Hepatocyte (in vitro differentiated cells): ENCODE measurements at regions not wholly inside any gene's neighbourhood (a gene's known extent, or its start where the extent isn't known, plus 50 kb on each side); places are given as distances from the start of the nearest gene placed in this dataset.

Experiments used
- DNase-seq: peaks from one replicate; pipeline ENCODE4 v3.0.0-alpha.2; 2016; ENCODE audit warnings: low spot score
- H2AFZ ChIP-seq: fragments of 200-600 bp; sonication (generic); 2 replicates; pipeline ENCODE4 v1.6.0; 2016; ENCODE audit warnings: antibody characterized with exemption, mild to moderate bottlenecking
- H3K27ac ChIP-seq: fragments of 200-600 bp; sonication (generic); 2 replicates; pipeline ENCODE4 v1.5.1; 2016; ENCODE audit warnings: mild to moderate bottlenecking
- H3K27me3 ChIP-seq: fragments of 200-600 bp; sonication (generic); 2 replicates; pipeline ENCODE4 v1.6.1; 2016
- H3K36me3 ChIP-seq: fragments of 200-600 bp; sonication (generic); replicated peaks from 2 replicates; pipeline ENCODE4 v1.5.1; 2016; ENCODE audit warnings: low read depth; ENCODE audit not compliant: insufficient read depth
- H3K4me1 ChIP-seq: fragments of 200-600 bp; sonication (generic); 2 replicates; pipeline ENCODE4 v1.5.1; 2016; ENCODE audit warnings: mild to moderate bottlenecking, moderate library complexity; ENCODE audit not compliant: insufficient read depth
- H3K4me2 ChIP-seq: fragments of 200-600 bp; sonication (generic); 2 replicates; pipeline ENCODE4 v1.6.0; 2016
- H3K4me3 ChIP-seq: fragments of 200-600 bp; sonication (generic); 2 replicates; pipeline ENCODE4 v1.5.1; 2016; ENCODE audit warnings: mild to moderate bottlenecking
- H3K79me2 ChIP-seq: fragments of 200-600 bp; sonication (generic); 2 replicates; pipeline ENCODE4 v1.6.0; 2017; ENCODE audit warnings: mild to moderate bottlenecking
- H3K9me2 ChIP-seq: fragments of 200-600 bp; sonication (generic); replicated peaks from 2 replicates; pipeline ENCODE4 v1.6.0; 2017; ENCODE audit warnings: mild to moderate bottlenecking; ENCODE audit not compliant: insufficient read depth
- H3K9me3 ChIP-seq: fragments of 200-600 bp; sonication (generic); 2 replicates; pipeline ENCODE4 v1.5.1; 2016; ENCODE audit warnings: low read depth, mild to moderate bottlenecking
- H4K20me1 ChIP-seq: fragments of 200-600 bp; sonication (generic); 2 replicates; pipeline ENCODE4 v1.6.0; 2016; ENCODE audit warnings: mild to moderate bottlenecking; ENCODE audit not compliant: insufficient read depth, poor library complexity, severe bottlenecking
- CTCF ChIP-seq: fragments of 200-600 bp; sonication (generic); IDR thresholded peaks from 2 replicates; pipeline ENCODE4 v1.5.1; 2016; ENCODE audit warnings: antibody characterized with exemption, mild to moderate bottlenecking; ENCODE audit not compliant: poor library complexity
- EZH2 ChIP-seq: fragments of 200-600 bp; sonication (generic); IDR thresholded peaks from 2 replicates; pipeline ENCODE4 v1.6.1; 2016; ENCODE audit warnings: antibody characterized with exemption, mild to moderate bottlenecking, borderline replicate concordance
- EZH2phosphoT487 ChIP-seq: fragments of 200-600 bp; sonication (generic); IDR thresholded peaks from one replicate; pipeline ENCODE4 v1.6.1; 2018; ENCODE audit warnings: antibody characterized with exemption, mild to moderate bottlenecking, low read depth, moderate library complexity; ENCODE audit not compliant: unreplicated experiment, severe bottlenecking
- WGBS: methylation state at CpG from one replicate; pipeline ENCODE4 v1.1.6; 2016; ENCODE audit warnings: low lambda C conversion rate; ENCODE audit errors: missing lambda C conversion rate; 5-methylcytosine and 5-hydroxymethylcytosine counted together

- no peaks in the 10 kb centered on the region for H3K4me1 ChIP-seq
- no peaks in the 10 kb centered on the region for H4K20me1 ChIP-seq
- H2AFZ ChIP-seq, result no peak overlapping the region
- H3K4me2 ChIP-seq, result no peak overlapping the region
- DNase-seq, result no peak
- H3K27ac ChIP-seq, result no peak overlapping the region
- H3K9me3 ChIP-seq, result no peaks in the 10 kb centered on the region
- 74% methylated on average over 3 of the region's 3 CpGs for WGBS
- no peaks in the 10 kb centered on the region for H3K9me2 ChIP-seq
- no peaks in the 10 kb centered on the region for H3K36me3 ChIP-seq
- TF ChIP-seq CTCF (no peak), EZH2phosphoT487 (no peak), EZH2 (no peak)
- no peak overlapping the region for H3K4me3 ChIP-seq
- H3K27me3 ChIP-seq, result no peaks in the 10 kb centered on the region
- H3K79me2 ChIP-seq, result no peaks in the 10 kb centered on the region
Observed at GRCh38 chr9:104009826-104010225, 84.3 kb upstream of the SMC2 start.

GRCh38 chr9:104022083-104022482 is 72.0 kb upstream of the SMC2 start:
- H3K4me1 ChIP-seq, result no peaks in the 10 kb centered on the region
- TF ChIP-seq EZH2phosphoT487 (no peak), EZH2 (no peak), CTCF (no peak)
- H3K9me3 ChIP-seq, result no peaks in the 10 kb centered on the region
- H4K20me1 ChIP-seq, result no peaks in the 10 kb centered on the region
- no peak overlapping the region for H3K4me3 ChIP-seq
- no peak overlapping the region for H3K4me2 ChIP-seq
- no peaks in the 10 kb centered on the region for H3K27me3 ChIP-seq
- H3K36me3 ChIP-seq, result no peaks in the 10 kb centered on the region
- H3K27ac ChIP-seq, result no peak overlapping the region
- H3K9me2 ChIP-seq, result no peaks in the 10 kb centered on the region
- no peak for DNase-seq
- H3K79me2 ChIP-seq, result no peaks in the 10 kb centered on the region
- no peak overlapping the region for H2AFZ ChIP-seq

GRCh38 chr9:104025104-104025503 is 69.0 kb upstream of the SMC2 start:
- no peak overlapping the region for H3K4me3 ChIP-seq
- H3K79me2 ChIP-seq, result no peaks in the 10 kb centered on the region
- H3K9me2 ChIP-seq, result no peaks in the 10 kb centered on the region
- no peaks in the 10 kb centered on the region for H3K36me3 ChIP-seq
- no peaks in the 10 kb centered on the region for H3K27me3 ChIP-seq
- no peaks in the 10 kb centered on the region for H3K4me1 ChIP-seq
- H3K4me2 ChIP-seq, result no peak overlapping the region
- WGBS, result 85% methylated on average over 2 of the region's 2 CpGs
- no peak for TF ChIP-seq EZH2phosphoT487
- no peak for TF ChIP-seq EZH2
- no peak for TF ChIP-seq CTCF
- H3K27ac ChIP-seq, result no peak overlapping the region
- no peak for DNase-seq
- H4K20me1 ChIP-seq, result no peaks in the 10 kb centered on the region
- no peak overlapping the region for H2AFZ ChIP-seq
- H3K9me3 ChIP-seq, result no peaks in the 10 kb centered on the region

GRCh38 chr9:104025945-104026344 is 68.2 kb upstream of the SMC2 start:
- no peak for TF ChIP-seq EZH2
- TF ChIP-seq EZH2phosphoT487, result no peak
- no peak for TF ChIP-seq CTCF
- Histone ChIP-seq H3K27me3 (no peaks in the 10 kb centered on the region), H3K4me3 (no peak overlapping the region), H3K36me3 (no peaks in the 10 kb centered on the region), H3K9me3 (no peaks in the 10 kb centered on the region), H3K9me2 (no peaks in the 10 kb centered on the region), H3K79me2 (no peaks in the 10 kb centered on the region), H4K20me1 (no peaks in the 10 kb centered on the region), H3K4me2 (no peak overlapping the region), H3K4me1 (no peaks in the 10 kb centered on the region), H3K27ac (no peak overlapping the region), H2AFZ (no peak overlapping the region)
- no peak for DNase-seq
- WGBS, result 59% methylated on average over 2 of the region's 2 CpGs
